Hepatocyte (in vitro differentiated cells): ENCODE measurements at regions not wholly inside any gene's neighbourhood (a gene's known extent, or its start where the extent isn't known, plus 50 kb on each side); places are given as distances from the start of the nearest gene placed in this dataset.

Experiments used
- DNase-seq: peaks from one replicate; pipeline ENCODE4 v3.0.0-alpha.2; 2016; ENCODE audit warnings: low spot score
- H2AFZ ChIP-seq: fragments of 200-600 bp; sonication (generic); 2 replicates; pipeline ENCODE4 v1.6.0; 2016; ENCODE audit warnings: antibody characterized with exemption, mild to moderate bottlenecking
- H3K27ac ChIP-seq: fragments of 200-600 bp; sonication (generic); 2 replicates; pipeline ENCODE4 v1.5.1; 2016; ENCODE audit warnings: mild to moderate bottlenecking
- H3K27me3 ChIP-seq: fragments of 200-600 bp; sonication (generic); 2 replicates; pipeline ENCODE4 v1.6.1; 2016
- H3K36me3 ChIP-seq: fragments of 200-600 bp; sonication (generic); replicated peaks from 2 replicates; pipeline ENCODE4 v1.5.1; 2016; ENCODE audit warnings: low read depth; ENCODE audit not compliant: insufficient read depth
- H3K4me1 ChIP-seq: fragments of 200-600 bp; sonication (generic); 2 replicates; pipeline ENCODE4 v1.5.1; 2016; ENCODE audit warnings: mild to moderate bottlenecking, moderate library complexity; ENCODE audit not compliant: insufficient read depth
- H3K4me2 ChIP-seq: fragments of 200-600 bp; sonication (generic); 2 replicates; pipeline ENCODE4 v1.6.0; 2016
- H3K4me3 ChIP-seq: fragments of 200-600 bp; sonication (generic); 2 replicates; pipeline ENCODE4 v1.5.1; 2016; ENCODE audit warnings: mild to moderate bottlenecking
- H3K79me2 ChIP-seq: fragments of 200-600 bp; sonication (generic); 2 replicates; pipeline ENCODE4 v1.6.0; 2017; ENCODE audit warnings: mild to moderate bottlenecking
- H3K9me2 ChIP-seq: fragments of 200-600 bp; sonication (generic); replicated peaks from 2 replicates; pipeline ENCODE4 v1.6.0; 2017; ENCODE audit warnings: mild to moderate bottlenecking; ENCODE audit not compliant: insufficient read depth
- H3K9me3 ChIP-seq: fragments of 200-600 bp; sonication (generic); 2 replicates; pipeline ENCODE4 v1.5.1; 2016; ENCODE audit warnings: low read depth, mild to moderate bottlenecking
- H4K20me1 ChIP-seq: fragments of 200-600 bp; sonication (generic); 2 replicates; pipeline ENCODE4 v1.6.0; 2016; ENCODE audit warnings: mild to moderate bottlenecking; ENCODE audit not compliant: insufficient read depth, poor library complexity, severe bottlenecking
- CTCF ChIP-seq: fragments of 200-600 bp; sonication (generic); IDR thresholded peaks from 2 replicates; pipeline ENCODE4 v1.5.1; 2016; ENCODE audit warnings: antibody characterized with exemption, mild to moderate bottlenecking; ENCODE audit not compliant: poor library complexity
- EZH2 ChIP-seq: fragments of 200-600 bp; sonication (generic); IDR thresholded peaks from 2 replicates; pipeline ENCODE4 v1.6.1; 2016; ENCODE audit warnings: antibody characterized with exemption, mild to moderate bottlenecking, borderline replicate concordance
- EZH2phosphoT487 ChIP-seq: fragments of 200-600 bp; sonication (generic); IDR thresholded peaks from one replicate; pipeline ENCODE4 v1.6.1; 2018; ENCODE audit warnings: antibody characterized with exemption, mild to moderate bottlenecking, low read depth, moderate library complexity; ENCODE audit not compliant: unreplicated experiment, severe bottlenecking
- WGBS: methylation state at CpG from one replicate; pipeline ENCODE4 v1.1.6; 2016; ENCODE audit warnings: low lambda C conversion rate; ENCODE audit errors: missing lambda C conversion rate; 5-methylcytosine and 5-hydroxymethylcytosine counted together

- 97% methylated on average over 3 of the region's 3 CpGs for WGBS
- no peaks in the 10 kb centered on the region for H3K9me2 ChIP-seq
- no peaks in the 10 kb centered on the region for H3K79me2 ChIP-seq
- H3K27ac ChIP-seq: no peak overlapping the region
- H3K27me3 ChIP-seq: no peaks in the 10 kb centered on the region
- no peaks in the 10 kb centered on the region for H3K36me3 ChIP-seq
- H2AFZ ChIP-seq: no peak overlapping the region
- no peak overlapping the region for H3K4me2 ChIP-seq
- DNase-seq: no peak
- H3K4me1 ChIP-seq: no peaks in the 10 kb centered on the region
- H4K20me1 ChIP-seq: no peaks in the 10 kb centered on the region
- TF ChIP-seq CTCF (no peak), EZH2phosphoT487 (no peak), EZH2 (no peak)
- H3K4me3 ChIP-seq: no peak overlapping the region
- H3K9me3 ChIP-seq: no peaks in the 10 kb centered on the region
Observed at GRCh38 chr11:98871690-98872089, 149.1 kb upstream of the CNTN5 start.

GRCh38 chr11:98874050-98874449 is 146.7 kb upstream of the CNTN5 start:
- Histone ChIP-seq H3K9me3 (no peaks in the 10 kb centered on the region), H3K79me2 (no peaks in the 10 kb centered on the region), H3K27me3 (no peaks in the 10 kb centered on the region), H3K4me2 (no peak overlapping the region), H3K4me1 (no peaks in the 10 kb centered on the region), H2AFZ (no peak overlapping the region), H3K36me3 (no peaks in the 10 kb centered on the region), H3K27ac (no peak overlapping the region), H3K9me2 (no peaks in the 10 kb centered on the region), H3K4me3 (no peak overlapping the region), H4K20me1 (no peaks in the 10 kb centered on the region)
- TF ChIP-seq EZH2 (no peak), EZH2phosphoT487 (no peak), CTCF (no peak)
- no peak for DNase-seq
- WGBS: 81% methylated on average over 2 of the region's 2 CpGs

- Histone ChIP-seq H3K27ac (no peak overlapping the region), H3K27me3 (no peaks in the 10 kb centered on the region), H3K36me3 (no peaks in the 10 kb centered on the region), H3K79me2 (no peaks in the 10 kb centered on the region), H3K4me1 (no peaks in the 10 kb centered on the region), H3K9me2 (no peaks in the 10 kb centered on the region), H3K9me3 (no peaks in the 10 kb centered on the region), H3K4me3 (no peak overlapping the region), H2AFZ (no peak overlapping the region), H4K20me1 (no peaks in the 10 kb centered on the region), H3K4me2 (no peak overlapping the region)
- 79% methylated on average over 1 of the region's 1 CpG for WGBS
- no peak for TF ChIP-seq EZH2phosphoT487
- TF ChIP-seq EZH2: no peak
- TF ChIP-seq CTCF: no peak
- no peak for DNase-seq
Observed at GRCh38 chr11:98895936-98896335, 124.8 kb upstream of the CNTN5 start.

- Histone ChIP-seq H3K9me2 (no peaks in the 10 kb centered on the region), H2AFZ (no peak overlapping the region), H3K27me3 (no peaks in the 10 kb centered on the region), H3K27ac (no peak overlapping the region), H3K4me3 (no peak overlapping the region), H4K20me1 (no peaks in the 10 kb centered on the region), H3K79me2 (no peaks in the 10 kb centered on the region), H3K4me1 (no peaks in the 10 kb centered on the region), H3K9me3 (no peaks in the 10 kb centered on the region), H3K4me2 (no peak overlapping the region), H3K36me3 (no peaks in the 10 kb centered on the region)
- TF ChIP-seq EZH2phosphoT487 (no peak), EZH2 (no peak), CTCF (no peak)
- WGBS: 29% methylated on average over 1 of the region's 1 CpG
- peak; percentile 16 for DNase-seq
Observed at GRCh38 chr11:98940913-98941312, 79.8 kb upstream of the CNTN5 start.
